WI38 (cell line): ENCODE measurements at regions not wholly inside any gene's neighbourhood (a gene's known extent, or its start where the extent isn't known, plus 50 kb on each side); places are given as distances from the start of the nearest gene placed in this dataset.

Experiments
- H3K4me3 ChIP-seq: 2 replicates; pipeline ENCODE4 v1.5.1; 2011; ENCODE audit warnings: low read depth, mild to moderate bottlenecking, control low read depth, low read length
- TF ChIP-seq, protein P1 (sequence below): IDR thresholded peaks from 2 replicates; pipeline ENCODE4 v1.5.1; 2012; ENCODE audit warnings: low read depth, mild to moderate bottlenecking, control low read depth, low read length

- TF ChIP-seq, protein P1, sequence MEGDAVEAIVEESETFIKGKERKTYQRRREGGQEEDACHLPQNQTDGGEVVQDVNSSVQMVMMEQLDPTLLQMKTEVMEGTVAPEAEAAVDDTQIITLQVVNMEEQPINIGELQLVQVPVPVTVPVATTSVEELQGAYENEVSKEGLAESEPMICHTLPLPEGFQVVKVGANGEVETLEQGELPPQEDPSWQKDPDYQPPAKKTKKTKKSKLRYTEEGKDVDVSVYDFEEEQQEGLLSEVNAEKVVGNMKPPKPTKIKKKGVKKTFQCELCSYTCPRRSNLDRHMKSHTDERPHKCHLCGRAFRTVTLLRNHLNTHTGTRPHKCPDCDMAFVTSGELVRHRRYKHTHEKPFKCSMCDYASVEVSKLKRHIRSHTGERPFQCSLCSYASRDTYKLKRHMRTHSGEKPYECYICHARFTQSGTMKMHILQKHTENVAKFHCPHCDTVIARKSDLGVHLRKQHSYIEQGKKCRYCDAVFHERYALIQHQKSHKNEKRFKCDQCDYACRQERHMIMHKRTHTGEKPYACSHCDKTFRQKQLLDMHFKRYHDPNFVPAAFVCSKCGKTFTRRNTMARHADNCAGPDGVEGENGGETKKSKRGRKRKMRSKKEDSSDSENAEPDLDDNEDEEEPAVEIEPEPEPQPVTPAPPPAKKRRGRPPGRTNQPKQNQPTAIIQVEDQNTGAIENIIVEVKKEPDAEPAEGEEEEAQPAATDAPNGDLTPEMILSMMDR = no peak
- H3K4me3 ChIP-seq = no peak overlapping the region
Observed at GRCh38 chr22:25482868-25483639, 81.4 kb upstream of the GRK3 start.

GRCh38 chr22:25483931-25484330, 80.5 kb upstream of the GRK3 start:
- TF ChIP-seq, protein P1 = no peak
- H3K4me3 ChIP-seq = no peak overlapping the region

DNA sequence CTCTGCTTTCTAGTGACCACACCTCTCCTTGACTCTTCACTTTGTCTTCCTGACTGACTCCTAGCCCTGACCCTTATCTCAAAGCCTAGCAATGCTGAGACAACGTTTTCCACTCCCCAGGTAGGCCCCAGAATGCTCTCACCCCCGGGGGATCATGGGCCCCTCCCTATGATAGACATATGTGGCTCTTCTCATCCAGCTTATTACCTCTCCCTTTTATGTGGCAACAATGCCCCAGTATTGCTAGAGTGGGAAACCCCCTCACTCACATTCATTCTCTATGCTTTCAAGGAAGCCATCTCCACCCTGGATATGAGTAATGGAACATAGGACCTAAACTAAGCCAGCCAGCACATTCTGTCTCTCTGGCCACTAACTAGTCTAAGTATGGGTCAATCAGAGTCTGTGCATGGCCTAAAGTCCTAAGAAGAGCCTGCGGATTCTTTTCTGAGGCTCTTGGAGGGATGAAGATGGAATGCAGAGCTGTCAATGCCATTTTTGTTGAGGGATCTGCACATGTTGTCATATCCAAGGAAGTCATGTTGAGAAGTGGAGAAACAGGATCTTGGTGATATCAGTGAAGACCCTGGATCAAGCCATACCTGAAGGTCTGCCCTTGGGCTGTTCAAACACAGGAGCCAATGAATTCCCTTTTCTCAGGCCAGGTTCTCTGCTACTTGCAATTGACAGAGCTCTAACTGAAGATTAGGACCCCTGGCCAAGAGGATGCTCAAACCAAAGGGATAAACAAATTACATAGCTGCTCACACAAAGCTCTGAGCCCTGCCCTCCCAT, 79.8 kb upstream of the GRK3 start:
- no peak overlapping the region for H3K4me3 ChIP-seq
- TF ChIP-seq, protein P1 = no peak

- no peak overlapping the region for H3K4me3 ChIP-seq
- TF ChIP-seq, protein P1 = no peak
Observed at GRCh38 chr22:25485626-25486545, 78.6 kb upstream of the GRK3 start.

GRCh38 chr22:25487508-25487907, 77.0 kb upstream of the GRK3 start:
- TF ChIP-seq, protein P1 = no peak
- no peak overlapping the region for H3K4me3 ChIP-seq

DNA sequence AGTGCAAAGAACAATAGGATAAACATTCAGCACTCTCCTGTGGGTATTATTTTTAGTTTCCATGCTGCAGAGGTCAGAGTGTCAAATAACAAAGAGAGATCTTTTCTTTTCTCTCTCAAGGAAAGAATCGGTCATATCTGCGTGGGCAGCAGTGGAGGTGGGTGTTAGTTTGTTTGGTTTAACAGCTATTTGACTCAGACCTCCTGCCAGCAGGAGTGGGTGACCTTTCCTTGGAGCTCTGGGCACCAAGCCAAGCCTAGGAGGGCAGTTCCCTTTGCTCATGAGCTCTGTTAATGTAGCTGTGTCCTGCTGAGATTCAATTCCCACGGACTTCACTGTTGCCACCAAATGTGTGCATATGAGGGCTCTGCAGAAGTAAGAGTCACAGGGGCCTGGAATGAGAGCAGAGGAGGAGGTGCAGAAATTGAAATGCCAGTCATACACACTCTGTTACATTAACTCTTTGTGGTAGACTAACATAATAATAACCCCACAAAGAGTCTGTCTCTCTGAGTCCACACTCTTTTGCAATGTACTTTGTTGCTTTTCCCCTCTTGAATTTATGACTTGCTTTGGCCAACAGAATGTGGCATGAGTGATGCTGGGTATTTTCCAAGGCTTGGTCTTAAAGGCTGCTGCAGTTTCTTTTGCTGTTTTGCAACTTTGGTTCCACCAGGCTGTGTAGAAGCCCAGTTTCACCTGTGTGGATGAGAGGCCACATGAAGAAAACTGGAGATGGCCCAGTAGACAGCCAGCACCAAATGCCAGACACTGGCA, 76.0 kb upstream of the GRK3 start:
- TF ChIP-seq, protein P1 = no peak
- H3K4me3 ChIP-seq = no peak overlapping the region
